ENCODE measurements at regions not wholly inside any gene's neighbourhood (a gene's known extent, or its start where the extent isn't known, plus 50 kb on each side); places are given as distances from the start of the nearest gene placed in this dataset.

DNA sequence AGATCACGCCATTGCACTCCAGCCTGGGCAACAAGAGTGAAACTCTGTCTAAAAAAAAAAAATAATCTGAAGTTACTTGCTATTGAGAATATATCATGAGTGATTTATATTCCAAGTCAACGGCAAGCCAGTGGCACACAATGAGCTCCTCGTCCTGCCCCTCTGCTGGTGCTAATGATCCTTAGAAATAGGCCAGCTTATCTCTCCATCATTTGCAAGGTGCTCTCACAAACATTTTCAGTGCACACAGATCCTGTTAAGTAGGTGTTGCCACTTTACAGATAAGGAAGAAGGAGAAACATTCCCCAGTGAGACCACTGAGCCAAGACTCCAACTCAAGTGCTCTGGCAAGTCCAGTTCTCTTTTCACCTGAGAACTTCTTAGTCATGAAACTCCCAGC is 91.3 kb upstream of the GPR45 start:
- Mint-ChIP-seq H3K36me3 (ENCODE audit: low read depth) (no peaks in the 10 kb centered on the region), H3K27ac (no peak overlapping the region), H3K4me3 (no peak overlapping the region), H3K4me1 (ENCODE audit: low read depth) (no peaks in the 10 kb centered on the region), H3K27me3 (peaks cover 26% of the 10 kb centered on the region), H3K9me3 (no peaks in the 10 kb centered on the region)
- intact Hi-C loops (cut with micrococcal nuclease) = no loop called here

DNA sequence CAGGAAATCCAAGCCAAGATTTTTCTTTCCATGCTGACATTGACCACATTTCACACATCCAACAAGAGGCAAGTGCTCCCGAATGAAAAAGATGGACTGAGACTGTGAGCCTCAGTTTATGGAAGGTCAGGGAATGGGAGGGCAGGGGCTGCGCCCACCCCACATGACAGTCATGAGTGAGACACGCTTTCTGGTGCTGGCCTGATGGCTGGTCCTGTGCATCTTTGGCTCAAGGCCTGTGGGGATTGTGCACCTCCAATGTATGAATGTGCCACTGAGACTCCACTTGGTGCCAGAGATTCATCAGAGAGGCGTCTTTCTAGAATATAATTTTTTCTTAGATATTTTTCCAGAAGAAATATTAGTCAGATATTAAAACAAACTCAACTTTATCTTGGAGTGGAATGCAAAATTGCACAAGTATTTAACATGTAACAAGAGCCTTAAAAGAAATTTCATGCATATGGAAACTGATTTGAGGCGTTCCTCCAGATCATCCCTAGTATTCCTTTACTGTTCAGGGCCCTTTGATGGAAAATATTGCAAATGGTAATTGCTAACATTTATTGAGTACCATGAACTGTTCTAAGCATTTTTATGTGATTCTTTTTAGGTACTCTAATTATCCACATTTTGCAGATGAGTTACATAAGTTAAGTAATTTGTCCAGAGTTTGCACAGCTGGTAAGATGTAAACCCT is 87.3 kb upstream of the GPR45 start:
- H3K27me3 Mint-ChIP-seq = peaks cover 10% of the 10 kb centered on the region
- no peaks in the 10 kb centered on the region for H3K4me1 Mint-ChIP-seq (ENCODE audit: low read depth)
- no peak overlapping the region for H3K27ac Mint-ChIP-seq
- no peak overlapping the region for H3K4me3 Mint-ChIP-seq
- no peaks in the 10 kb centered on the region for H3K36me3 Mint-ChIP-seq (ENCODE audit: low read depth)
- H3K9me3 Mint-ChIP-seq = no peaks in the 10 kb centered on the region
- intact Hi-C loops (cut with micrococcal nuclease) = no loop called here

DNA sequence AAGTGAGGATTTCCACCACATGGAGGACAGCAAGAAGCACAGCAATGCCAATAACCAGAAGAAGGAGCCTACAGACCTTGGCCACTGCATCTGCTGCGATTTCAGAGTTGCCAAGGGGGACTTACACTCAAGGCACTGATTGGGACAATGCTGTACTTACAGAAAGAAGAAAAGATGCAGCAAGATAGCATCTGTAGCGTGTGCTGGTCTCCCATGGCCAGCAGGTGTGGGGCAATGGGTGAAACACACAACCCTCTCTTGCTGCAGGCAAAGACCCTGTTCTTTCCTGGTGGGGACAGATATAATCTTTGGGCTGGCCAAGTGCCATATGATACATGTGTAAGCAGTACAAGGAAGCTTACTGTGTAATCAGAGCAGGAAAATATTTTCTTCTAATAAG is 85.4 kb upstream of the GPR45 start:
- Mint-ChIP-seq H3K27me3 (peaks cover 10% of the 10 kb centered on the region), H3K9me3 (no peaks in the 10 kb centered on the region), H3K4me1 (ENCODE audit: low read depth) (no peaks in the 10 kb centered on the region), H3K27ac (no peak overlapping the region), H3K36me3 (ENCODE audit: low read depth) (no peaks in the 10 kb centered on the region), H3K4me3 (no peak overlapping the region)
- intact Hi-C loops (cut with micrococcal nuclease) = no loop called here

DNA sequence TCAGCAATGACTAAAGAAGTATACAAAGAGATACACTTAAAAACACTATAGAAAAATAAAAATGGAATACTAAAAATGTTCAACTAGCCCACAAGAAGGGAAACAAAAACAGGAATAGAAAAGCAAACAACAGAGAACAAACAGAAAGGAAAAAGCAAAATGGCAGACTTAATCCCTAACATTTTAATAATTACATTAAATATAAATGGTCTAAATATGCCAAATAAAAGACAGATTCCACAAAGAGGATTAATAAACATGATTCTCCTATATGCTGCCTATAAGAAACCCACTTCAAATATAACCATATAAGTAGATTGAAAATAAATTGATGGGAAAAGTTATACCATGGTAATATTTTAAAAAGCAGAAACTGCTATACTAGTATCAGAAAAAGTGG is 83.5 kb upstream of the GPR45 start:
- Mint-ChIP-seq H3K27ac (no peak overlapping the region), H3K4me1 (ENCODE audit: low read depth) (no peaks in the 10 kb centered on the region), H3K27me3 (peaks cover 13% of the 10 kb centered on the region), H3K9me3 (no peaks in the 10 kb centered on the region), H3K36me3 (ENCODE audit: low read depth) (no peaks in the 10 kb centered on the region), H3K4me3 (no peak overlapping the region)
- intact Hi-C loops (cut with micrococcal nuclease) = no loop called here

DNA sequence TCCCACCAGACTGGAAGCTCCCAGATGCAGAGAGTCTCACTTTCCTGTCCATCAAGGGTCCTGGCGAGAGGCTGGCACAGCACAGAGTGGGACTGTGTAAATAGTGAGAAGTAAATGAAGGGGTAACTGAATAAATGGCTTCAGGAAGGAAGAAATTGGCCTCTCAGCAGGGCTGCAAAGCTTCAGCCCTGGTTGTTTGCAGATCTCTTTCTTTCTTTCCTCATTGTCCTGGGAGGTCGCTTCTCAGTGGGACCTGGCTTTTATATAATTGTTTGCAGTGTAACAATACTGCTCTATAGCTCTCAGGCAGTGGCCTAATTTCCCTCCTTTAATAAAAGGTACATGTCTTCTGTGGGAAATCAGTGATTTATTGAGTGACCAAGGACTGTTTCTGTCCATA is 74.9 kb upstream of the GPR45 start:
- no peaks in the 10 kb centered on the region for H3K36me3 Mint-ChIP-seq (ENCODE audit: low read depth)

DNA sequence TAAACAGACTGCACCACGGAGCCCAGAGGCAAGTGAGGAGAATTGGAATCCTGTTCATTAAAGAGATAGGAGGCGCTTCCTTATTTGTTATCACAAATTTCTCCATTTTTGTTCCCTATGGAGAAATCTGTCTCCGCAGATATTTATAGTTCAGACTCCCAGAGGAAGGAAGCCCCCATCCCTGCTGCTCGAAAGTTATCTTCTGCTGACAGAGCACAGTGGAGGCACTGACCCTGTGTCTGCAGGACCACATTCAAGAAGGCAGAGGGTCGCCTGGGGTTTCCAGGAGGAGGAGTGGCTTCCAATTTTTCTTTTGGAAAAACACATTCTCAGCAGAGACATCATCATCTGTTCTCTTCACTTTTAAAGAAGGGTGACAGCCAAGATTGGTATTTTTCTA is 73.0 kb upstream of the GPR45 start:
- Mint-ChIP-seq H3K27me3 (peaks cover 4% of the 10 kb centered on the region), H3K36me3 (ENCODE audit: low read depth) (no peaks in the 10 kb centered on the region), H3K4me1 (ENCODE audit: low read depth) (no peaks in the 10 kb centered on the region), H3K4me3 (no peak overlapping the region), H3K27ac (no peak overlapping the region), H3K9me3 (peaks cover 23% of the 10 kb centered on the region)
- intact Hi-C loops (cut with micrococcal nuclease) = no loop called here

More for the DNA sequence above, 74.9 kb upstream of the GPR45 start:
- Mint-ChIP-seq H3K4me1 (ENCODE audit: low read depth) (no peaks in the 10 kb centered on the region), H3K27ac (no peak overlapping the region), H3K9me3 (peaks cover 12% of the 10 kb centered on the region), H3K27me3 (peaks cover 7% of the 10 kb centered on the region), H3K4me3 (no peak overlapping the region)
- intact Hi-C loops (cut with micrococcal nuclease) = no loop called here

DNA sequence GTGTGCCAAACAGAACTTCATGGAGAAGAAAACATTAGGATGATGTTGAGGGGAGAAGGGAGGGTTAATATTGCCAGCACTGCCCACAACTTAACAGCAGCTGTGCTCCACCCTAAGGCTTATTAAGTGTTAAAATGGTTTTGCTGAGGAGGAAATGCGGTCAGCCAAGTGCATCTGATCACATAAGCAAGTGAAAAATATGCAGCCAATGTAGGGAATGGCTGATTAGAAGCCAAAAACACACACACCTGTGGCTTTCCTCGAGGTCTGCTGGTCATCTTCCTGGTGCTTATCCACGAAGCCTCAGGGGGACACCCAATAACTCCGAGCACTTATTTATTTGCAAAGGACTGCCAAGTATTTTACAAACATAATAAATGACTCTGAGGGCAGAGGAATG is 66.3 kb upstream of the GPR45 start:
- H3K36me3 Mint-ChIP-seq (ENCODE audit: low read depth) = no peaks in the 10 kb centered on the region
- no peak overlapping the region for H3K27ac Mint-ChIP-seq
- H3K4me3 Mint-ChIP-seq = no peak overlapping the region
- H3K4me1 Mint-ChIP-seq (ENCODE audit: low read depth) = peaks cover 8% of the 10 kb centered on the region
- peaks cover 22% of the 10 kb centered on the region for H3K27me3 Mint-ChIP-seq
- intact Hi-C loops (cut with micrococcal nuclease) = loop anchor here (5.0 kb wide), 1 partner anchor 63 kb away; no protein-coding TSS in a partner anchor
- peaks cover 31% of the 10 kb centered on the region for H3K9me3 Mint-ChIP-seq

DNA sequence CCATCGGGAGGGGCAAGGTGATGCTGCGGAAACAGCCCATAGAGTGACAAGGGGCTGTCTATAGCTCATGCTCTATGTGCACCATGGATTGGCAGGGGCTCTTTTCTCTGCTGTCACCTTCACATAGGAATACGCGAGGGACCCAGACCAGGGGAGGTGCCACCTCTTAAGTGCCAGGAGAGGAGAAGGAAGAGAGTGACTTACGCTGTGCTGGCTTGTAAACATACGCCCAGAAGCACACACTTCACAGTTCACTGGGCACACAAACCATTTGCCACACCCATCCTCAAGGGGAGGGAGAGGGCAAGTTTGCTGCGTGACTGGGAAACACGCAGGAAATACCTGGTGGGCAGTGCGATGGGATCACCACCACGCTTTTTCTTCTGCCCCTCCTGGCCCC is 65.1 kb upstream of the GPR45 start:
- intact Hi-C loops (cut with micrococcal nuclease) = loop anchor here (5.0 kb wide), 1 partner anchor 64 kb away; no protein-coding TSS in a partner anchor
- Mint-ChIP-seq H3K4me3 (no peak overlapping the region), H3K4me1 (ENCODE audit: low read depth) (peaks cover 14% of the 10 kb centered on the region), H3K36me3 (ENCODE audit: low read depth) (no peaks in the 10 kb centered on the region), H3K27me3 (peaks cover 32% of the 10 kb centered on the region), H3K9me3 (peaks cover 22% of the 10 kb centered on the region), H3K27ac (no peak overlapping the region)

DNA sequence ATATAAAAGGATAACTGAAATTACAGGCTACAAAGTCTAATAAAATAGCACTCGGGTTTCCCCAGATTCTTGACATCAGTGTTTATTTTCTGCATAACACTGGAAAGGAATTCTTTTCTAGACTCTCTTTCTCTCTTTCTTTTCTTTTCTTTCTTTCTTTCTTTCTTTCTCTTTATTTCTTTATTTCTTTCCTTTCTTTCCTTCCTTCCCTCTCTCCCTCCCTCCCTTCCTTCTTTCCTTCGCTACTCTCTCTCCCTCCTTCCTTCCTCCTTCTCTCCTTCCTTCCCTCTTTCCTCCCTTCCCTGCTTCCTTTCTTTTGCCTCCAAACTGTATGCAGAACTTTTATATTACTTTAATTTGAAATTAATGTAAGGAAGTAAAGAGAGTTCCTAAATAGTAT is 64.5 kb upstream of the GPR45 start:
- Mint-ChIP-seq H3K4me3 (no peak overlapping the region), H3K4me1 (ENCODE audit: low read depth) (peaks cover 16% of the 10 kb centered on the region), H3K27ac (no peak overlapping the region), H3K9me3 (peaks cover 17% of the 10 kb centered on the region), H3K36me3 (ENCODE audit: low read depth) (no peaks in the 10 kb centered on the region), H3K27me3 (peaks cover 34% of the 10 kb centered on the region)
- intact Hi-C loops (cut with micrococcal nuclease) = loop anchor here (5.0 kb wide), 1 partner anchor 65 kb away; no protein-coding TSS in a partner anchor

DNA sequence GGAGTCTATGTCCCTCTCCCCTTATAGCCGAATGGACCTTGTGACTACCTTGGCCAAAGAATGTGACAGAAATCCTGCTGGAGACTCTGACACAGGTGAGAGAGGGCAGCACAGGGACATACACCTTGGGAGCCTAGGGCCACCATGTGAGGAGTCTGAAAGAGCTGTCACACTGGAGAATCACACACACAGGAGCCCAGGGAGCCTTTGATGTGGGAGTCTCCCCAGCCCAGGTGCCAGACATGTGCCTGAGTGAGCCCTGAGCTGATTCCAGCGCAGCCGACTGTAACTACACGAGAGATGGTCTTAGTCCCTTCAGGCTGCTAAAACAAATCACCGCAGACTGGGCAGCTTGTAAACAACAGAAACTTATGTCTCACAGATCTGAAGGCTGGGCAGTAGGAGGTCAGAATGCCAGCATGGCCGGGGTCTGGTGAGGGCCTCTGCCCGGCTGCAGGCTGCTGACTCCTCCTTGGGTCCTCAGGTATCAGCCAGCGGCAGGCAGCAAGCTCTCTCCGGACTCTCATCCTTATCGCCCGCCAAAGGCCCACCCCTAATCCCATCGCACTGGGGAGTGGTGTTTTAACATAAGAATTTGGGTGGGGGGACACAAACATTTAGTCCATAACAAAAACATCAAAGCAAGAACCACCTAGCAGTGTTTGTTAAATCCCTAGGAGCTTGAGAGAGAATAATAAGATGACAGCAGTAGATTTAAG is 63.8 kb upstream of the GPR45 start:
- Mint-ChIP-seq H3K27me3 (peaks cover 37% of the 10 kb centered on the region), H3K27ac (no peak overlapping the region), H3K4me1 (ENCODE audit: low read depth) (peaks cover 21% of the 10 kb centered on the region), H3K4me3 (no peak overlapping the region), H3K9me3 (peaks cover 22% of the 10 kb centered on the region), H3K36me3 (ENCODE audit: low read depth) (no peaks in the 10 kb centered on the region)
- intact Hi-C loops (cut with micrococcal nuclease) = loop anchor here (5.0 kb wide), 1 partner anchor 65 kb away; no protein-coding TSS in a partner anchor

DNA sequence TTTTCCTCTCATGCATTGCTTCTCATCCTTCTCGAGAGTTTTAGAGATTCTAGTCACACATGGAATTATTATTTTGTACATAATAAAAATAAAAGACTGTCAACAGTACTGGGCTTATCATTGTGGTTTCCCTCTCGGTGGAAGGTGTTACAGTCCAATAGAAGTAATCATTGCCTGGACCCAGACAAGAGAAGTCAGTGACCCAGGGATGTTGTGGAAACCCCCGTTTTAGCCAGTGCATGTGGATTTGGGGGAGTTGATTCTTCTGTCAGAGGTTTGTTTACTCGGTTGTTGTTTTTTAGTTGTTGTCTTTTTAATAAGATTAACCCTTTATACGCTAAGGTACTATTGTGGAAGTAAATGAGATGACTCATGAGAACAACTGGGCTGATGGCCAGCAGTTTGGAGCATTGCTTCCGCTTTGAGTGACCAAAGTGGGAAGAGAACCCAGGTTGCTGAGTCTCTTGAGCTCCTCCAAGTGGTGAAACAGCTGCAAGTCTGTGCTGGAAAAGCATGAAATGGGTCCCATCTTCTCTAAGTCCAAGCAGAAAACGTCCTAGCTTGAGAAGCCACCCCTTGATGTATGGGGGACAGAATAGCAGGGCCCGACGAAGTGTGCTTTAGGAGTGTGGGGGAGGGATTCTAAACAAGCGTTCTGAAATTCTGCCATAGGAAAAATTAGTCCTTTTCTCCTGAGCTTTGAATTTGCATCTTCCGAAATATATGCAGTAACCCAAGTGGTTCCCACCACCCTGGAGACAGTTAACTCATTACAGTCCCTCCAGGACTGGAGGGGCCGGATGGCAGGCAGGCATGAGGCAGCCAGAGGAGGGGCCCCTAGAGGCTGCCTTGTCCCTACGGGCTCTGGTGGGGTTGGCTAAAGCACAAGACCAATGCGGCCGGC is 61.8 kb upstream of the GPR45 start:
- Mint-ChIP-seq H3K9me3 (peaks cover 8% of the 10 kb centered on the region), H3K36me3 (ENCODE audit: low read depth) (no peaks in the 10 kb centered on the region), H3K27ac (no peak overlapping the region), H3K4me3 (no peak overlapping the region), H3K27me3 (peaks cover 32% of the 10 kb centered on the region), H3K4me1 (ENCODE audit: low read depth) (peaks cover 33% of the 10 kb centered on the region)
- intact Hi-C loops (cut with micrococcal nuclease) = loop anchor here (5.0 kb wide), 1 partner anchor 67 kb away; no protein-coding TSS in a partner anchor

DNA sequence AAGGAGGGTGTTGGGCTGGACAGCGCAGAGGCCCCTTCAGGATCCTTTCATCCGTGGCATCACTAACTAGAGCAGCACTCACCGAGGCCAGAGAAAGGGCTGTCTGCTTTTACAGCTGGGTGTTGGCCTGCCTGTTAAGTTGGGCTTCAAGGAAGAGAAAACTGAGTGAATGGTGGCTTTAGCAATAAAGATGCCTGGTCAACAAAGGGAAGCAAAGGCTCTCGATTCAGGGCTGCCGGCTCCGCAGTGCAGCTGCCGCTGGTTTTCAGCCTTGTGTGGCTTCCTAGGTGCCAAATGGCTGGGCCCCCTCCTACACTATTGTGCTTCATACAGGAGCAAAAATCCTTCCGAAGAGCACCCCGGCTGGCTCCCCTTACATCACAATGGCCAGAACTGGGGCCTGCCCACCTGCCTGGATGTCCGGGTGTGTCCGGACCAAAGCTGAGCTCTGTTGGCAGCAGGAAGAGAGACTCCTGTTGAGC is 61.0 kb upstream of the GPR45 start:
- no peaks in the 10 kb centered on the region for H3K36me3 Mint-ChIP-seq (ENCODE audit: low read depth)

DNA sequence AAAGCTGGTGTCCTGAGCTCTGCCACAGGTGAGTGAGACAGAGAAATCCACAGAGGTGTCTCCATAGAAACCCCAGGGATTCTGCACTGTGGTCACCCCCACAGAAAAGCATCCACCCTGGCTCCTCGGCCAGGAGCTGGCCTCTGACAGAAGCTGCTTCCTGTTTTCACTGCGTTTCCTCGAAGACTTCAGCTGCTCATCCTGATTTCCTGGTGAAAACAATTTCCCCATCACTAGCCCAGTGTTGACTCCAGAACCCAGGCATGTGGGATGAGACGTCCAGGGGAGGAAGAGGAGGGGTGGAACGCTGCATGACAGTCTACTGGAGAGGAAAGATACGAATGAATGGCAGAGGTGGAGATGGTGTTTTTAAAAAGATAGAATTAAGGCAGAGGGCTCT is 60.3 kb upstream of the GPR45 start:
- H3K27ac Mint-ChIP-seq = no peak overlapping the region
- peaks cover 8% of the 10 kb centered on the region for H3K9me3 Mint-ChIP-seq
- H3K4me1 Mint-ChIP-seq (ENCODE audit: low read depth) = peaks cover 33% of the 10 kb centered on the region
- H3K4me3 Mint-ChIP-seq = no peak overlapping the region
- H3K36me3 Mint-ChIP-seq (ENCODE audit: low read depth) = no peaks in the 10 kb centered on the region
- intact Hi-C loops (cut with micrococcal nuclease) = no loop called here
- H3K27me3 Mint-ChIP-seq = peaks cover 25% of the 10 kb centered on the region

More for the DNA sequence above, 61.0 kb upstream of the GPR45 start:
- peaks cover 33% of the 10 kb centered on the region for H3K4me1 Mint-ChIP-seq (ENCODE audit: low read depth)
- intact Hi-C loops (cut with micrococcal nuclease) = no loop called here
- peaks cover 27% of the 10 kb centered on the region for H3K27me3 Mint-ChIP-seq
- no peak overlapping the region for H3K27ac Mint-ChIP-seq
- peaks cover 8% of the 10 kb centered on the region for H3K9me3 Mint-ChIP-seq
- H3K4me3 Mint-ChIP-seq = no peak overlapping the region

Measured in dendritic cell treated with granulocyte-macrophage colony-stimulating factor and Interleukin-4, amounts not matched to agents 40 ng/mL and 50 ng/mL, for 4 days (primary cell).